H1 (cell line): ENCODE measurements at regions not wholly inside any gene's neighbourhood (a gene's known extent, or its start where the extent isn't known, plus 50 kb on each side); places are given as distances from the start of the nearest gene placed in this dataset.

ENCODE experiments used
- CTCF ChIA-PET: fragments of 300-600 bp; sonication (Branson Sonifier 250); formaldehyde crosslinking; loops from one replicate; lab custom pipeline; 2021; ENCODE audit not compliant: partially characterized antibody; lab: Charles Lee
- POLR2A ChIA-PET: fragments of 300-600 bp; sonication (Branson Sonifier 250); formaldehyde crosslinking; loops from one replicate; lab custom pipeline; 2021; ENCODE audit warnings: inconsistent platforms; ENCODE audit not compliant: partially characterized antibody; lab: Charles Lee
- DNase-seq, 2 experiments: peaks; one replicate each; pipeline versions ENCODE4 v3.0.0 to v3.0.0-alpha.2; 2010 to 2022; ENCODE audit warnings: low spot score in 2 of 2, low read depth in 1 of 2, mixed read lengths in 1 of 2
- FAIRE-seq: peaks from 2 replicates; lab custom pipeline; 2011; peaks lifted over from hg19 to GRCh38; lab: Jason Lieb, UNC
- H2AFZ ChIP-seq: 2 replicates; pipeline ENCODE4 v1.8.1; 2012; ENCODE audit warnings: low read length, inconsistent platforms
- H2AK5ac ChIP-seq: 2 replicates; pipeline ENCODE4 v1.6.1; 2013; ENCODE audit warnings: low read depth, low read length
- H2BK120ac ChIP-seq: replicated peaks from 2 replicates; pipeline ENCODE3; 2013; ENCODE audit warnings: low read depth, low read length, inconsistent platforms
- H2BK12ac ChIP-seq: 2 replicates; pipeline ENCODE4 v1.6.1; 2013; ENCODE audit warnings: low read depth, low read length
- H2BK15ac ChIP-seq: 2 replicates; pipeline ENCODE4 v1.6.1; 2013; ENCODE audit warnings: low read length
- H2BK20ac ChIP-seq: 2 replicates; pipeline ENCODE4 v1.6.1; 2013; ENCODE audit warnings: low read length
- H2BK5ac ChIP-seq: 2 replicates; pipeline ENCODE4 v1.6.1; 2013; ENCODE audit warnings: low read depth, low read length
- H3K14ac ChIP-seq: 2 replicates; pipeline ENCODE4 v1.6.1; 2013; ENCODE audit warnings: inconsistent platforms; ENCODE audit not compliant: insufficient read length
- H3K18ac ChIP-seq: 2 replicates; pipeline ENCODE4 v1.6.1; 2013; ENCODE audit warnings: low read length; ENCODE audit errors: extremely low read depth
- H3K23ac ChIP-seq: 2 replicates; pipeline ENCODE4 v1.6.1; 2013; ENCODE audit warnings: inconsistent platforms; ENCODE audit not compliant: insufficient read length
- H3K23me2 ChIP-seq: 2 replicates; pipeline ENCODE4 v1.6.1; 2013; ENCODE audit warnings: low read depth, low read length
- H3K27ac ChIP-seq: 2 replicates; pipeline ENCODE4 v1.6.1; 2011; ENCODE audit warnings: low read depth, low read length, inconsistent platforms
- H3K27me3 ChIP-seq, 4 experiments: replicated peaks in 1 of 4; 1 replicate in 1 of 4; 2 replicates in 3 of 4; pipeline versions ENCODE4 v1.6.1 to v1.8.1; 2011 to 2013; ENCODE audit warnings: low read length in 3 of 4, mild to moderate bottlenecking in 3 of 4, inconsistent platforms in 2 of 4, mixed read lengths in 2 of 4, moderate library complexity in 1 of 4; ENCODE audit not compliant: control insufficient read depth in 3 of 4, insufficient read depth in 3 of 4; ENCODE audit errors: extremely low read depth in 1 of 4
- H3K36me3 ChIP-seq, 4 experiments: 2 replicates each; pipeline versions ENCODE4 v1.6.1 to v1.8.1; 2011 to 2013; ENCODE audit warnings: mild to moderate bottlenecking in 4 of 4, low read length in 3 of 4, moderate library complexity in 2 of 4, control low read depth in 1 of 4, inconsistent platforms in 1 of 4; ENCODE audit not compliant: insufficient read depth in 4 of 4, control insufficient read depth in 2 of 4
- H3K4ac ChIP-seq: replicated peaks from 2 replicates; pipeline ENCODE3; 2013; ENCODE audit warnings: low read length, low read depth, mixed read lengths, inconsistent platforms; ENCODE audit not compliant: insufficient read length
- H3K4me1 ChIP-seq, 4 experiments: replicated peaks in 1 of 4; 1 replicate in 1 of 4; 2 replicates in 3 of 4; pipeline versions ENCODE4 v1.6.1 to v1.8.1; 2011 to 2013; ENCODE audit warnings: low read length in 3 of 4, inconsistent platforms in 2 of 4, mixed read lengths in 1 of 4; ENCODE audit not compliant: insufficient read depth in 4 of 4, control insufficient read depth in 3 of 4
- H3K4me2 ChIP-seq, 2 experiments: 2 replicates each; pipeline versions ENCODE4 v1.6.1 to v1.8.1; 2011 to 2013; ENCODE audit warnings: low read depth in 2 of 2, low read length in 2 of 2, control low read depth in 1 of 2, inconsistent platforms in 1 of 2, mild to moderate bottlenecking in 1 of 2; ENCODE audit not compliant: insufficient read depth in 1 of 2
- H3K4me3 ChIP-seq, 4 experiments: fragments of 200-600, 300-600 bp in 1 of 4; sonication (generic), shearing (Covaris generic), sonication (Bioruptor Twin) in 1 of 4; 2 replicates each; pipeline versions ENCODE4 v1.5.1 to v1.8.1; 2011 to 2016; ENCODE audit warnings: low read length in 4 of 4, low read depth in 3 of 4, control low read depth in 2 of 4, inconsistent platforms in 2 of 4, mild to moderate bottlenecking in 2 of 4, mixed read lengths in 1 of 4, moderate library complexity in 1 of 4; ENCODE audit not compliant: insufficient read depth in 2 of 4; ENCODE audit errors: extremely low read depth in 1 of 4
- H3K56ac ChIP-seq: replicated peaks from 2 replicates; pipeline ENCODE3; 2013; ENCODE audit warnings: low read depth, mild to moderate bottlenecking, mixed read lengths, low read length, inconsistent platforms; ENCODE audit not compliant: insufficient read length
- H3K79me1 ChIP-seq: 2 replicates; pipeline ENCODE4 v1.6.1; 2013; ENCODE audit warnings: low read depth, low read length, control low read depth
- H3K79me2 ChIP-seq, 2 experiments: 2 replicates each; pipeline versions ENCODE4 v1.6.1 to v1.8.1; 2012 to 2013; ENCODE audit warnings: low read length in 2 of 2, mild to moderate bottlenecking in 2 of 2, inconsistent platforms in 1 of 2; ENCODE audit not compliant: insufficient read depth in 2 of 2, control insufficient read depth in 1 of 2
- H3K9ac ChIP-seq, 4 experiments: replicated peaks in 1 of 4; 1 replicate in 1 of 4; 2 replicates in 3 of 4; pipeline versions ENCODE4 v1.6.1 to v1.8.1; 2011 to 2013; ENCODE audit warnings: low read depth in 3 of 4, low read length in 3 of 4, control low read depth in 2 of 4, mild to moderate bottlenecking in 2 of 4, moderate library complexity in 2 of 4, inconsistent platforms in 1 of 4; ENCODE audit errors: extremely low read depth in 1 of 4
- H3K9me3 ChIP-seq, 2 experiments: 2 replicates each; pipeline versions ENCODE4 v1.6.1 to v1.8.1; 2012 to 2013; ENCODE audit warnings: mild to moderate bottlenecking in 2 of 2, moderate library complexity in 2 of 2, control low read depth in 1 of 2, inconsistent platforms in 1 of 2, low read depth in 1 of 2, low read length in 1 of 2, mixed read lengths in 1 of 2; ENCODE audit not compliant: insufficient read depth in 2 of 2
- H4K20me1 ChIP-seq, 2 experiments: replicated peaks in 1 of 2; 2 replicates each; pipeline versions ENCODE3 to v1.8.1; 2011 to 2013; ENCODE audit warnings: inconsistent platforms in 2 of 2, low read length in 2 of 2, mild to moderate bottlenecking in 1 of 2; ENCODE audit not compliant: insufficient read depth in 2 of 2, control insufficient read depth in 1 of 2
- H4K5ac ChIP-seq: 2 replicates; pipeline ENCODE4 v1.6.1; 2013; ENCODE audit warnings: low read length, low read depth, mixed read lengths, inconsistent platforms; ENCODE audit not compliant: insufficient read length
- H4K8ac ChIP-seq: 2 replicates; pipeline ENCODE4 v1.8.0; 2013; ENCODE audit warnings: mild to moderate bottlenecking, moderate library complexity, low read length, inconsistent platforms; ENCODE audit not compliant: insufficient read depth; ENCODE audit errors: extremely low read depth
- H4K91ac ChIP-seq: replicated peaks from 2 replicates; pipeline ENCODE3; 2013; ENCODE audit warnings: low read length, mixed read lengths, inconsistent platforms; ENCODE audit not compliant: insufficient read length
- BACH1 ChIP-seq: IDR thresholded peaks from 2 replicates; pipeline ENCODE4 v1.6.1; 2012; ENCODE audit warnings: low read length, improper control_type of control experiment
- EGR1 ChIP-seq: IDR thresholded peaks from 2 replicates; pipeline ENCODE4 v1.6.1; 2011; ENCODE audit warnings: low read depth, low read length, borderline replicate concordance
- EZH2 ChIP-seq: fragments of 200-600 bp; sonication (generic); IDR thresholded peaks from 2 replicates; pipeline ENCODE4 v1.7.1; 2012; ENCODE audit warnings: low read depth, mild to moderate bottlenecking, moderate library complexity, low read length, inconsistent platforms; ENCODE audit not compliant: severe bottlenecking
- HDAC6 ChIP-seq: IDR thresholded peaks from one replicate; pipeline ENCODE4 v1.7.1; 2012; ENCODE audit warnings: low read depth, mild to moderate bottlenecking, inconsistent platforms, low read length, moderate library complexity
- JUND ChIP-seq: IDR thresholded peaks from 2 replicates; pipeline ENCODE4 v1.6.1; 2011; ENCODE audit warnings: mild to moderate bottlenecking, improper control_type of control experiment, low read length
- KDM4A ChIP-seq: IDR thresholded peaks from one replicate; pipeline ENCODE4 v1.7.1; 2012; ENCODE audit warnings: low read depth, mild to moderate bottlenecking, moderate library complexity, low read length, inconsistent platforms; ENCODE audit not compliant: severe bottlenecking
- MAX ChIP-seq: IDR thresholded peaks from 2 replicates; pipeline ENCODE4 v1.6.1; 2012; ENCODE audit warnings: inconsistent platforms
- POLR2AphosphoS5 ChIP-seq: IDR thresholded peaks from 2 replicates; pipeline ENCODE4 v1.6.1; 2011; ENCODE audit warnings: low read depth, low read length
- SIX5 ChIP-seq: IDR thresholded peaks from 2 replicates; pipeline ENCODE4 v1.6.1; 2011; ENCODE audit warnings: mild to moderate bottlenecking, low read depth, low read length
- SRF ChIP-seq: IDR thresholded peaks from 2 replicates; pipeline ENCODE4 v1.6.1; 2011; ENCODE audit warnings: mild to moderate bottlenecking, low read depth, low read length, moderate library complexity
- SUZ12 ChIP-seq: fragments of 200-600 bp; sonication (generic); IDR thresholded peaks from 2 replicates; pipeline ENCODE4 v1.6.1; 2012; ENCODE audit warnings: mild to moderate bottlenecking, inconsistent platforms, low read length, moderate library complexity, mixed read lengths
- YY1 ChIP-seq: IDR thresholded peaks from 2 replicates; pipeline ENCODE4 v1.6.1; 2011; ENCODE audit warnings: low read depth, mild to moderate bottlenecking, low read length

GRCh38 chr5:106481374-106481773 is 1189.4 kb downstream of the EFNA5 start:
- no peak overlapping the region for H2BK12ac ChIP-seq
- H3K56ac ChIP-seq, result no peak overlapping the region
- no peaks in the 10 kb centered on the region for H4K20me1 ChIP-seq
- H3K27ac ChIP-seq, result no peak overlapping the region
- H4K5ac ChIP-seq, result no peak overlapping the region
- H2BK20ac ChIP-seq, result no peak overlapping the region
- H4K91ac ChIP-seq, result no peak overlapping the region
- H2BK15ac ChIP-seq, result no peak overlapping the region
- no peaks in the 10 kb centered on the region for H3K23me2 ChIP-seq
- H3K36me3 ChIP-seq, result no peaks in the 10 kb centered on the region
- H2AK5ac ChIP-seq, result no peak overlapping the region
- POLR2A ChIA-PET, result no interaction called here
- H3K27me3 ChIP-seq, result no peaks in the 10 kb centered on the region
- no peaks in the 10 kb centered on the region for H3K79me1 ChIP-seq
- H4K8ac ChIP-seq, result no peak overlapping the region
- no peaks in the 10 kb centered on the region for H3K9me3 ChIP-seq
- no peak overlapping the region for H3K4ac ChIP-seq
- no peak overlapping the region for H3K4me2 ChIP-seq
- DNase-seq (no peak), FAIRE-seq (no peak)
- no peak overlapping the region for H2BK120ac ChIP-seq
- CTCF ChIA-PET, result no interaction called here
- H3K14ac ChIP-seq, result no peak overlapping the region
- TF ChIP-seq SIX5 (no peak), EGR1 (no peak), MAX (no peak), POLR2AphosphoS5 (no peak), BACH1 (no peak), HDAC6 (no peak), JUND (no peak), YY1 (no peak), SUZ12 (no peak), KDM4A (no peak), EZH2 (no peak), SRF (no peak)
- no peak overlapping the region for H2AFZ ChIP-seq
- no peak overlapping the region for H3K23ac ChIP-seq
- H3K4me3 ChIP-seq, result no peak overlapping the region
- H3K4me1 ChIP-seq, result no peaks in the 10 kb centered on the region
- no peak overlapping the region for H3K18ac ChIP-seq
- H3K9ac ChIP-seq, result no peak overlapping the region
- H2BK5ac ChIP-seq, result no peak overlapping the region
- no peaks in the 10 kb centered on the region for H3K79me2 ChIP-seq
